ENCODE measurements at regions not wholly inside any gene's neighbourhood (a gene's known extent, or its start where the extent isn't known, plus 50 kb on each side); places are given as distances from the start of the nearest gene placed in this dataset.
"Not testable (repeated sequence)": the region's sequence is repeated elsewhere in the genome, so short reads cannot be mapped to it uniquely, and the experiment has no call there.

DNA sequence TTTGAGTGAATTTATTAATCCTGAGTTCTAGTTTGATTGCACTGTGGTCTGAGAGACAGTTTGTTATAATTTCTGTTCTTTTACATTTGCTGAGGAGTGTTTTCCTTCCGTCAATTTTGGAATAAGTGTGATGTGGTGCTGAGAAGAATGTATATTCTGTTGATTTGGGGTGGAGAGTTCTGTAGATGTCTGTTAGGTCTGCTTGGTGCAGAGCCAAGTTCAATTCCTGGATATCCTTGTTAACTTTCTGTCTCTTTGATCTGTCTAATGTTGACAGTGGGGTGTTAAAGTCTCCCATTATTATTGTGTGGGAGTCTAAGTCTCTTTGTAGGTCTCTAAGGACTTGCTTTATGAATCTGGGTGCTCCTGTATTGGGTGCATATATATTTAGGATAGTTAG, 74.4 kb upstream of the BMP4 start:
- H3K4me3 ChIP-seq (ENCODE audit: extremely low read depth in 1 of 4, insufficient read depth in 2 of 4, low read depth in 3 of 4, low read length in 4 of 4); H3K4ac ChIP-seq (replicated peaks; ENCODE audit: insufficient read length, low read depth, low read length); H3K18ac ChIP-seq (ENCODE audit: extremely low read depth, low read length); H3K23me2 ChIP-seq (ENCODE audit: low read depth, low read length); H4K91ac ChIP-seq (replicated peaks; ENCODE audit: insufficient read length, low read length); H3K9ac ChIP-seq (replicated peaks in 1 of 4; ENCODE audit: extremely low read depth in 1 of 4, low read depth in 3 of 4, low read length in 3 of 4); FAIRE-seq; H3K14ac ChIP-seq (ENCODE audit: insufficient read length); H3K27ac ChIP-seq (ENCODE audit: low read depth, low read length); POLR2A ChIA-PET (ENCODE audit: partially characterized antibody); H4K5ac ChIP-seq (ENCODE audit: insufficient read length, low read depth, low read length); H2BK12ac ChIP-seq (ENCODE audit: low read depth, low read length); H4K20me1 ChIP-seq (replicated peaks in 1 of 2; ENCODE audit: control insufficient read depth in 1 of 2, insufficient read depth in 2 of 2, low read length in 2 of 2); H2BK15ac ChIP-seq (ENCODE audit: low read length); H3K56ac ChIP-seq (replicated peaks; ENCODE audit: insufficient read length, low read depth, low read length); DNase-seq (ENCODE audit: low read depth in 1 of 2, low spot score in 2 of 2); H2BK20ac ChIP-seq (ENCODE audit: low read length); H3K79me1 ChIP-seq (ENCODE audit: low read depth, low read length); H3K36me3 ChIP-seq (ENCODE audit: control insufficient read depth in 2 of 4, insufficient read depth in 4 of 4, low read length in 3 of 4); H2AFZ ChIP-seq (ENCODE audit: low read length); H3K4me2 ChIP-seq (ENCODE audit: insufficient read depth in 1 of 2, low read depth in 2 of 2, low read length in 2 of 2); H2AK5ac ChIP-seq (ENCODE audit: low read depth, low read length); H3K4me1 ChIP-seq (replicated peaks in 1 of 4; ENCODE audit: control insufficient read depth in 3 of 4, insufficient read depth in 4 of 4, low read length in 3 of 4); H2BK120ac ChIP-seq (replicated peaks; ENCODE audit: low read depth, low read length); H3K79me2 ChIP-seq (ENCODE audit: control insufficient read depth in 1 of 2, insufficient read depth in 2 of 2, low read length in 2 of 2); H3K23ac ChIP-seq (ENCODE audit: insufficient read length); H2BK5ac ChIP-seq (ENCODE audit: low read depth, low read length); H3K27me3 ChIP-seq (replicated peaks in 1 of 4; ENCODE audit: control insufficient read depth in 3 of 4, extremely low read depth in 1 of 4, insufficient read depth in 3 of 4, low read length in 3 of 4); H4K8ac ChIP-seq (ENCODE audit: extremely low read depth, insufficient read depth, low read length); CTCF ChIA-PET (ENCODE audit: partially characterized antibody): not testable (repeated sequence)
- WGBS, 2 experiments (ENCODE audit: extremely low coverage in 1 of 2, insufficient coverage in 1 of 2, insufficient read length in 1 of 2, insufficient replicate concordance in 2 of 2, low coverage in 1 of 2, low lambda C conversion rate in 2 of 2, missing lambda C conversion rate in 1 of 2), result 89% methylated on average over 1 of the region's 1 CpG; no CpG with 5 or more reads in 1 of the 2 experiments
- peaks cover 15 to 19% of the 10 kb centered on the region in 2 experiments; a peak in 3 of 4 replicates for H3K9me3 ChIP-seq (ENCODE audit: insufficient read depth in 2 of 2, low read depth in 1 of 2, low read length in 1 of 2)

DNA sequence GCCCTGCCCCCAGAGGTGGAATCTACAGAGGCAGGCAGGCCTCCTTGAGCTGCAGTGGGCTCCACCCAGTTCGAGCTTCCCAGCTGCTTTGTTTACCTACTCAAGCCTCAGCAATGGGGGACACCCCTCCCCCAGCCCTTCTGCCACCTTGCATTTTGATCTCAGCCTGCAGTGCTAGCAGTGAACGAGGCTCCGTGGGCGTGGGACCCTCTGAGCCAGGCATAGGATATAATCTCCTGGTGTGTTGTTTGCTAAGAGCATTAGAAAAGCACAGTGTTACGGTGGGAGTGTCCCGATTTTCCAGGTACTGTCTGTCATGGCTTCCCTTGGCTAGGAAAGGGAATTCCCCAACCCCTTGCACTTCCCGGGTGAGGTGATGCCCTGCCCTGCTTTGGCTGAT, 76.7 kb upstream of the BMP4 start:
- H3K18ac ChIP-seq (ENCODE audit: extremely low read depth, low read length); H3K27me3 ChIP-seq (replicated peaks in 1 of 4; ENCODE audit: control insufficient read depth in 3 of 4, extremely low read depth in 1 of 4, insufficient read depth in 3 of 4, low read length in 3 of 4); H2BK20ac ChIP-seq (ENCODE audit: low read length); H3K9ac ChIP-seq (replicated peaks in 1 of 4; ENCODE audit: extremely low read depth in 1 of 4, low read depth in 3 of 4, low read length in 3 of 4); H3K23me2 ChIP-seq (ENCODE audit: low read depth, low read length); H3K36me3 ChIP-seq (ENCODE audit: control insufficient read depth in 2 of 4, insufficient read depth in 4 of 4, low read length in 3 of 4); H2AK5ac ChIP-seq (ENCODE audit: low read depth, low read length); H2BK5ac ChIP-seq (ENCODE audit: low read depth, low read length); H3K27ac ChIP-seq (ENCODE audit: low read depth, low read length); H3K79me1 ChIP-seq (ENCODE audit: low read depth, low read length); H2BK12ac ChIP-seq (ENCODE audit: low read depth, low read length); H4K91ac ChIP-seq (replicated peaks; ENCODE audit: insufficient read length, low read length); CTCF ChIA-PET (ENCODE audit: partially characterized antibody); FAIRE-seq; H3K79me2 ChIP-seq (ENCODE audit: control insufficient read depth in 1 of 2, insufficient read depth in 2 of 2, low read length in 2 of 2); H2AFZ ChIP-seq (ENCODE audit: low read length); H3K4me3 ChIP-seq (ENCODE audit: extremely low read depth in 1 of 4, insufficient read depth in 2 of 4, low read depth in 3 of 4, low read length in 4 of 4); H3K56ac ChIP-seq (replicated peaks; ENCODE audit: insufficient read length, low read depth, low read length); H4K20me1 ChIP-seq (replicated peaks in 1 of 2; ENCODE audit: control insufficient read depth in 1 of 2, insufficient read depth in 2 of 2, low read length in 2 of 2); H3K4ac ChIP-seq (replicated peaks; ENCODE audit: insufficient read length, low read depth, low read length); H3K4me2 ChIP-seq (ENCODE audit: insufficient read depth in 1 of 2, low read depth in 2 of 2, low read length in 2 of 2); DNase-seq (ENCODE audit: low read depth in 1 of 2, low spot score in 2 of 2); H3K23ac ChIP-seq (ENCODE audit: insufficient read length); H4K5ac ChIP-seq (ENCODE audit: insufficient read length, low read depth, low read length); H3K14ac ChIP-seq (ENCODE audit: insufficient read length); H2BK15ac ChIP-seq (ENCODE audit: low read length); H2BK120ac ChIP-seq (replicated peaks; ENCODE audit: low read depth, low read length); H4K8ac ChIP-seq (ENCODE audit: extremely low read depth, insufficient read depth, low read length); H3K4me1 ChIP-seq (replicated peaks in 1 of 4; ENCODE audit: control insufficient read depth in 3 of 4, insufficient read depth in 4 of 4, low read length in 3 of 4): not testable (repeated sequence)
- POLR2A ChIA-PET (ENCODE audit: partially characterized antibody), result interaction anchor here (1.2 kb wide), 1 partner anchor 16 kb away, joined by 3 read pairs; no protein-coding TSS in a partner anchor
- WGBS, 2 experiments (ENCODE audit: extremely low coverage in 1 of 2, insufficient coverage in 1 of 2, insufficient read length in 1 of 2, insufficient replicate concordance in 2 of 2, low coverage in 1 of 2, low lambda C conversion rate in 2 of 2, missing lambda C conversion rate in 1 of 2), result 96% methylated on average over 7 of the region's 7 CpGs; no CpG with 5 or more reads in 1 of the 2 experiments
- H3K9me3 ChIP-seq (ENCODE audit: insufficient read depth in 2 of 2, low read depth in 1 of 2, low read length in 1 of 2), result peaks cover 15 to 21% of the 10 kb centered on the region in 2 experiments; a peak in 3 of 4 replicates
